ENCODE measurements at regions not wholly inside any gene's neighbourhood (a gene's known extent, or its start where the extent isn't known, plus 50 kb on each side); places are given as distances from the start of the nearest gene placed in this dataset.

DNA sequence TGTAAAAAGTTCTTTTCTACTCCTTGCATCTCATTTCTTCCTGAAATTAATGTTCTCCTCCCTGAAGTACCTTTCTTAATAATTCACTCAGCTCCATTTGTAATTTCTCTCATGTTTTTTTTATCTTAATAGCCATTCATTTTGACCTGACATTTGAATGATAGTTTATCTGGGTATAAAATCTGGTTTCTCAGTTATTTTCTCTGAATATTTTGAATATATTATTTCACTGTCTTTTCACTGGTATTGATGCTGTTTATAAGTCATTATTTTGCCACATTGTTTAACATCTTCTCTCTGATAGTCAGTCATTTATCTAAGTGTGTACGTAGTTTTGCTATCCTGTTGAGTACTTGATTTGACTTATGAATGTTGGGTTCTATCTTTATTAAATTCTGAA, 68.8 kb upstream of the ARHGAP18 start:
- DNase-seq: no peak

DNA sequence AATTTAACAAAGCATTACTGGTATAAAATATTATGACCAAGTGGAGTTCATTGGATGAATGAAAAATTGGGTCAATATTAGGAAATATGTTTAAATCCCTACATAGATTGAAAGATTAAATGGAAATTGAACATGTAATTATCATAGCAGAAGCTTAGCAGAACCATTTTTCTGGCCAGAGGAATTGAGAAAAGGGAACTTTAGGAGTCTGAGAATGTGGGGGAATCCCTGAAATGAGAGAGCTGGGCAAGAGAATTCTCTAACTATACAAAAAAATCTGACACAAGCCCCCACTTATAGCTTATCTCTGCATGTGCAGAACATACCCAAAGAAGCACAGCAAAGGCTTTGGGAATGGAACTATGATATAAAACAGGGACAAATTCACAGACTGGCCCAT, 67.4 kb upstream of the ARHGAP18 start:
- no peak for DNase-seq

DNA sequence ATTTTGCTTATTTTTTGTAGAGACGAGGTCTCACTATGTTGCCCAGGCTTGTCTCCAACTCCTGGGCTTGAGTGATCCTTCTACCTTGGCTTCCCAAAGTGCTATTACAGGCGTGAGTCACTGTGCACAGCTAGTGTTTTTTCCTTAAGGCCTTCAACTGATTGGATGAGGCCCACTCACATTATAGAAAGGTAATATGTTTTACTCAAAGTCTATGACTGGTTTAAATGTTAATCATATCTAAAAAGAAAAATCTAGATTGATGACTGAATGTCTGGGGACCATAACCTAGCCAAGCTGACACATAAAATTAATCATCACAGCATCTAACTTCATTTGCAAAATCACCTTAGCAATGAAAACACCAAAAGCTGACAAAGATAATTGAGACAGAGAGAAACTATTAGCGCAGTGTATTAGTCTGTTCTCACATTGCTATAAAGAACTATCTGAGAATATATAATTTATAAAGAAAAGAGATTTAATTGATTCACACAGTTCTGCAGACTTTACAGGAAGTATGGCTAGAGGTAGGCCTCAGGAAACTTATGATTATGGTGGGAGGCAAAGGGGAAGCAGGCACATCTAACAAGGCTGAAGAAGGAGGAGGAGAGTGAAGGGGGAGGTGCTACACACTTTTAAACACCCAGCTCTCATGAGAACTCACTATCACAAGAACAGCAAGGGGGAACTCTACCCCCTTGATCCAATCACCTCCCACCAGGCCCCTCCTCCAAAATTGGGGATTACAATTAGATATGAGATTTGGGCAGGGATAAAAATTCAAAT, 66.8 kb upstream of the ARHGAP18 start:
- no peak for DNase-seq

DNA sequence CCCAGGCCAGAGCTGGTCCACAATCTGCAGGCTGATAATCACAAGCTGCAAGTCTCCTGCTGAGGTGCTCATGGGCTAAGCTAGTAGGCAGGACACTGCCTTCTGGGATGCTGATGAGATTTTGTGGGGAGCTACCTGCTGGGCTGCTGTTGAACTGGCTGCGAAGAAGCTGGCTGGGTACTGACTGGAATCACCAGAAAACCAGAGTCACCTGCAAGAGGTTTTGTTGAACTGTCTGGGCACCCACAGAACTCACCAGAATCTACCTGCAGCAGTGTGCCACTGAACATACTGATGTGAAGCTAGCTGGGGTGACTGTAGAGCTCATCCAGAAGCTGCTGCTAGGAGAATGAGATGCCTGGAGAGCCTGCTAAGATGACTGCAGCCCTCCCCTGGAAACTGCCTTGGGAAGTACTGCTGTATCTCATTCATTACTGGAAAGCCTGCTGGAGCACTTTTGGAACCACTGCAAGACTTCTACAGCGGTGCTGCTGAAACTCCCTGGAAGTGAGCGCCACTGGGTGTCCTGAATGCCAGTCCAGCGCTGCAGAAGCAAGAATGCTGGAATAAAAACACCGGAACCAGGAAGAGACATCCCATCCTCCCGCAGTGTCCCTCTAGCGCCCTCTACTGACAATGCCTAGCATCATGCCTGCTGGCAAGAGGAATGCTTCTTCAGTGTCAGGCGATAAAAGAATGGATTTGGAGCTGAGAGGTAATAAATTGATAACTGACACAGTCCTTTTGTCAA, 64.9 kb upstream of the ARHGAP18 start:
- peak; percentile 32 for DNase-seq

DNA sequence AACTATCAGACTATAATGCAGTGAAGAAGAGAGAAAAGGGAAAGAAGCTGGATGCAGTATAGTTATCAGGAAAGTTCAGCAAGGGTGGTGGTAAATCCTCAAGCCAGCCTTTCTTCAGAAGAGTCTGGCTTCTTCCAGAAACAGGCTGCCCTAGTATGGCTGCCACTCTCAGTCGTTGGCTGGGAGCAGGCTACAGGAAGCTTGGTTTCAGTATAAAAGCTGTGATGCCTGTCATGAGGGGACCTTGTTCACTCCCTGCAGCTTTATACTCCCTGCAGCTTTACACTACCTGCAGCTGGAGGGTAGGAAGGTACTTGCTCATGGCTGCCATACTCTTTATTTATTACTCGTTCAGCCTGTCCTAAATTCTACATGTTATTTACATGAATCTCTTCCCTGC, 63.3 kb upstream of the ARHGAP18 start:
- no peak for DNase-seq

DNA sequence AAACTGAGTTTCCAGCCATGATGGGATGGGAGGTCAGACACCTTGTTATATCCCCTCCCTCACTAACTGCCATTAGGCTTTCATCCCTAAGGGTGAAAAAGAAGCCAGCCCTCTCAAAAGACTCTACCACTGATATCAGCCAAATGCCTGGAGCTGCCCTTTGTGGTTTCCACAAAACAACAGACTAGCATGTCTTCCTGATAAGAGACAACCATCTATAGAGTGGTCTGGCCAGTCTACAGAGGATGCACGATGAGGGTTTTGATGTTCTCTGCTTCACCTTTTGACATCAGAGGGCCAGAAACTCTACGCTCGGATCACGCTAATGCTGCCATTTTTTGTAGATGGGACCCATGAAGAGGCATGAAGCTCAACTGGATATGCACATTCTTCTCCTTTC, 61.7 kb upstream of the ARHGAP18 start:
- DNase-seq: no peak

DNA sequence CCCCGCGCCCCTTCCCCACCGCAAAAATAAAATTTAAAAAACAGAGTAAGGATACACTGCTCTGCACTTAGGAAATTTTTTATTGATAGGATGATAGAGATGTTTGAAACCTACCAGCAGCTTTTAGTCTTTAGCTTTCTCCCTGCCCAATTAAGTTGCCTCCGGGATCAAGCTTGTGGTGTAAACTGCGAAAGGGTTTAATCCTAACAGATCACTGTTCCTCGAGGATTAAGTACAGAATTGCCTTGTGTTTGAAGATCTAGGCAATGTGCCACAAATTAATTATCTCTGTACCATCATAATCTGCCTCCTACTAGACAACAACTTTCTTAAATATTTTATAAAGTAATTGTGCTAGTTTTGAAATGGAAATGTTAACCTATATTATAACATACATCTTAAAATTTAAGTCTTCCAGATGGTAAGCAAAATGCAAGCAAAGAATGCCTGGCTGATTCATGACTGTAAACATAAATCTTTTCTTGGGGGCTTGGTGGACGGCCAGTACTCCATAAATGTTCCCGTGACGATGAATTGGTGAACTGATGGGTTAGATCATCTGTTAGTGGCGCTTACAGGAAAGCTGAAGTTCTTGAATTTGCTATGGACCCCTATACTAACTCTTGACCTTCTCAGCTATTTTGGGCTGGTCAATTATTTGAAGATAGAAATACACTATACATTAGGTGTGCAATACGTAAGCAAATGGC, 58.0 kb upstream of the ARHGAP18 start:
- no peak for DNase-seq

DNA sequence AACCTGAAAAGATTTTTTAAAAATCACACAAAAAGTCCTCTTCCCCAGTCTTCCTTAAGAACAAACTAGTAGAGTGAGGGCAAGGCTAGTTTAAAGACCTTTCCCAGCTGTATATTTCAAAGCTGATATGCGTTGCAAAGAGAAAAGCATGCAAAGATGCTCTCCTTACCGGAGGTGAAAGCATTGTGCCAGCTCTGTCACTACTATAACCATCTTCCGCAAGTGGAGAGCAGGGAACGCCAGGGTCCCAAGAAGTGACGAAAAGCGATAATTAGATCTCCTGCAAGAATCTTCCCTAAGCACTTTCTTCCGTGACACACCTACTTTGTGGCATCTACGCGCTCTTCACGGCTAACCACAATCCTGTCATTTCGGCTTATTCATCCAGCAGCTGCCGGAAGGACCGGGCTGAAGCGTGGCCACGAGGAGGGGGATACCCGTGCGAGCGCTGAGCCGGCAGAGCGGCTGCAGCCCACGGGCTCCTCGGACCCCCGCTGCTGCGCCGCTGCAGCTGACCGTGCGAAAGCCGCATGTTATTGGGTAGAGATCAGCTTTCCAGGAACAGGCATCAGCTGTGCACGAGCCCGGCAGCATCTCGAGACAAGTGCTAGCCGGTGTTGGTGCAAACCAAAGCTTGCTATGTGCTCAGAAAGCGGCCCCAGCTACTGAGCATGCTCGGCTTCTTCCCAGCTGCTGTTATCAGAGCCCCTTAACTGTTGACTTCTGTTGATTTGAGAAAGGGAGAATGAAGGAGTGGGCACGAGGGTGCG, 57.2 kb upstream of the ARHGAP18 start:
- peak; percentile 59 for DNase-seq

DNA sequence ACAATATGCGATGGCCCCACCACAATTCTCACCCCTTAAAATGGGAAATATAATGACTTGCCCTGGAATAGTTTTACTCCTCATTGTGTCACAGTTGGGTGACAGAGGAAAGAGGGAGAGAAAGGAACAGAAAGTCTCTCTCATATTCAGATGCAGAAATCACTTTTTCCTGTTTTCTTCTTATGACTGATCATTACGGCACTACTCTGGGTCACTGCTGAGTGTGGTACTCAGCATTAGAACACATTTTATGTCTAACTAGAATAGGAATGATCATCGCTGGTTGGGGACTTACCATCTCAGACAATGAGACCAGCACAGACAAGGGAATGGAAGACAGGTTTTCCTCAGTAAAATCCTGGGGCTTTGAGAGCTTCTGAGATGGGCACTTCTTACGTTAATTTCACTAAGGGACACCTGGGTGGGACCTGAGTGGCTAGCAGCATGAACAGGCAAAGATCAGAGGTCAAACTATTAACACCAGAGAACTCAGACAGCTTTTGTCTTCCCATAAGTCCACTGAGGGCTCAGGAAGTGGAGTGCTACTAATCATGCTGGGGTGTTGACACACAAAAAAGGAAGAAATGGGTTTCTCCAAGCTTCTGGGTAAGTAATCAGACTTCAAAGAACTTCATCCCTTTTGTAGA, 54.9 kb upstream of the ARHGAP18 start:
- DNase-seq: no peak

DNA sequence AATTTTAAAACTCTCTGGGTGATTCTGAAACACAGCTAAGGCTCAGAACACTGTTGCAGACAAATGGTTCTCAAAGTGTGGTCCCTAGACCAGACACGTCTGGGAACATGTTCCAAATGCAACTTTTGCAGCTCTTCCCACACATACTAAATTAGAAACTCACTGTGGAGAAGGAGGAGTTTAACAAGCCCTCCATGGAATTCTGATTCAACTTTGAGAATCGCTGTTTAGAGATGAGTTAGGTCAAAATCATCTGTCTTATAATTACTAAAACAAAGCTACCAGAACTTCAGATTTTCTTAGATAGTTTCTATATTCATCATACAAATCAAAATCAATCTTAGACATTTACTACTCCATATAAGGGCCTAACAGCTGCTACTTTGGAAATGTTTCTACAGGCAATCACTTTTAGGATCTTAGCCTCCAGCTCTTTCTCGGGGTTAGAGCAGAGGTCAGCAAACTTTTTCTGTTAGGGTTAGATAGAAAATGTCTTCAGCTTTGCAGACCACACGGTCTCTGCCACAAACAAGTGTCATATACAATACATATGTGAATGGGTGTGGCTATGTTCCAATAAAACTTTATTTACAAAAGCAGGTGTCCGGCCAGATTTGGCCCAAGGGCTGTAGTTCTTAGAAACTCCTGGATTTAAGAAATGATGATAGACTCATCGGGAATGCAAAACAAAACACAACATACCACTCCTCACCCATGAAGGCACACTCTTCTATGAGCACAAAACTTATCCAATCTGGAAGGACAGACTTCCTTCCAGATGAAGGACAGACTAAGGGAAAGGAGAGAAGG, 50.0 kb upstream of the ARHGAP18 start:
- no peak for DNase-seq

Measured in activated CD8-positive, alpha-beta memory T cell treated with anti-CD3 and anti-CD28 coated beads, Interleukin-2, amount 50 U/mL, for 4 hours (primary cell).